Stimulated activated CD4-positive, alpha-beta T cell treated with anti-CD3 and anti-CD28 coated beads, Interleukin-12 subunit alpha, Interleukin-12 subunit beta, amount 100 ng/mL, for 4 hours (primary cell): ENCODE measurements at regions not wholly inside any gene's neighbourhood (a gene's known extent, or its start where the extent isn't known, plus 50 kb on each side); places are given as distances from the start of the nearest gene placed in this dataset.
"Not testable (repeated sequence)": the region's sequence is repeated elsewhere in the genome, so short reads cannot be mapped to it uniquely, and the experiment has no call there.

Experiments
- DNase-seq: peaks from one replicate; pipeline ENCODE4 v3.0.0-alpha.2; 2020

GRCh38 chr2:240243049-240243448, 102.6 kb upstream of the OTOS start:
- DNase-seq: not testable (repeated sequence)

- DNase-seq: no peak
These were observed 104.1 kb upstream of the OTOS start for GRCh38 chr2:240244543-240244942.

DNA sequence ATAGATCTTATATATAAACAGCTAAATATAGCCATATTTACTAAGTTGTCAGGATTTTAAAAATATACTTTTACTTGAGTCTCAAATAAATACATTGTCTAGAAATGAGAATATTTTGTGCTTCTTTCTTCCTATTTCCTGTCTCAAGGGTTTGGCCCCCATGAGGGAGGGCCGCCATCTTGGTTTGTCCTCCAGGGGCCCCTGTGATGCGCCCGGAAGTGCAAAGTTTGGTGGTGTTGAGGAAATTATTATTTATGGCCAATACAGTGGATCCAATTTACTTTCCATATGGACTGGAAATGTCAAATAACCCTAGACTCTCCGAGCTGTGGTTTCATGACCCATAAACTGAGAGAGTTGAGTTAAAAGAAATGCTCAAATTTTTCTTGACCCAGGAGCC, 104.7 kb upstream of the OTOS start:
- no peak for DNase-seq

GRCh38 chr2:240245706-240246105, 105.2 kb upstream of the OTOS start:
- no peak for DNase-seq

DNA sequence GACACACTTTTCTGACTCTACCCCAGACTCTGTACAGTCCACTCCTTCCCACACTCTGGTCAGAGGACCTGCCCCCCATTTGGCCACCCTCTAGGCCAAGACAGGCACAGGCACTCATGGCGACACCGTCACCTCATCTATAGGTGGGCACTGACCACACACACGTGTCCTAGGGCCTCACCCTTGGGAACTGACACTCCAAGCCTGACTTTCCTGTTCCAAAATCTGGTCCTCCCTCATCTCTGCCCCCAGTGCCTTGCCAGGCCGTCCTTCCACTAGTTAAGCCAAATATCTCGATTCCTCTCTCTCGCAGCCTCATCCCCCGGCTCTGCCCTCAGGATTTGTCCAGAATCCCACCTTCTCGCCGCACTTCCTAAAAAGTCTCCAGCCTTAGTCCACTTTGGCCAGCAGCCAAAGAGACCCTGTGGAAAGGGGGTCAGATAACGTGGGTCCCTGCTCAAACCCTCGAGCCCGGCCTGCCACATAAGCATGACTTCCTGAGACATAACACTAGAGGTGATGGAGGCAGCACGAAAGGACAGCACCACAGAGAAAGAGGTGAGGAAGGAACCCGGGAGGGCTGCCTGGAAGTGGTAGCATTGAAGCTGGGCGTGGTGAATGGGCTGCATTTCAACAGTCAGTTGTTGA, 105.8 kb upstream of the OTOS start:
- no peak for DNase-seq

DNA sequence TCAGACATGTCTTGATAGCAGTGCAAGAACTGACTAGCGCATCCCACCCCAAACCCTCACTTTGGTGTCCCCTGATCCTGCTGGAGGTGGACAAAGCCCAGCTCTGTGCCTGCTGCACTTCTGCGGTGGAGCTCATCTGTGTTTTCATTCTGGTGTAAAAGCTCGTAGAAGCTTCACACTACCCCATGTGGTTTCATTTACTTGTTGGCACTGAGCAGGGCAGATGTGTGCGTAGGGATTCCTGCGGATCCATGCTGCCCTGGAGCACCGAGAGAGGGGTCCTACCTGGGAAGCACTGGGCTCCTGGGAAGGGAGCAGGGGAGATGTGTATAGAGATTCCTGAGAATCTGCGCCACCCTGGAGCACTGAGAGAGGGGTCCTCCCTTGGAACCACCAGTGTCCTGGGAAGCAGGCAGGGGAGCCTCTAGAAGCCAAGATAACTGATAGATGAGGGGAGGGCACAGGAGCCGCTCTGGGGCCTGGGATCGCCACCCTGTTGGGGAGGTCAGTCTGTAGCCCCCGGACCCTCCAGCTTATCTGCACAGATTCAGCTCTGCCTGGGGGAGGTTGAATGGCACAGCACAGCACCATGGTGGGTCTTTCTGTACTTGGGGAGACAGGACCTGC, 106.9 kb upstream of the OTOS start:
- no peak for DNase-seq

- no peak for DNase-seq
These were observed 107.6 kb upstream of the OTOS start for GRCh38 chr2:240247868-240248720.

- no peak for DNase-seq
These were observed 108.4 kb upstream of the OTOS start for GRCh38 chr2:240248721-240249422.

DNA sequence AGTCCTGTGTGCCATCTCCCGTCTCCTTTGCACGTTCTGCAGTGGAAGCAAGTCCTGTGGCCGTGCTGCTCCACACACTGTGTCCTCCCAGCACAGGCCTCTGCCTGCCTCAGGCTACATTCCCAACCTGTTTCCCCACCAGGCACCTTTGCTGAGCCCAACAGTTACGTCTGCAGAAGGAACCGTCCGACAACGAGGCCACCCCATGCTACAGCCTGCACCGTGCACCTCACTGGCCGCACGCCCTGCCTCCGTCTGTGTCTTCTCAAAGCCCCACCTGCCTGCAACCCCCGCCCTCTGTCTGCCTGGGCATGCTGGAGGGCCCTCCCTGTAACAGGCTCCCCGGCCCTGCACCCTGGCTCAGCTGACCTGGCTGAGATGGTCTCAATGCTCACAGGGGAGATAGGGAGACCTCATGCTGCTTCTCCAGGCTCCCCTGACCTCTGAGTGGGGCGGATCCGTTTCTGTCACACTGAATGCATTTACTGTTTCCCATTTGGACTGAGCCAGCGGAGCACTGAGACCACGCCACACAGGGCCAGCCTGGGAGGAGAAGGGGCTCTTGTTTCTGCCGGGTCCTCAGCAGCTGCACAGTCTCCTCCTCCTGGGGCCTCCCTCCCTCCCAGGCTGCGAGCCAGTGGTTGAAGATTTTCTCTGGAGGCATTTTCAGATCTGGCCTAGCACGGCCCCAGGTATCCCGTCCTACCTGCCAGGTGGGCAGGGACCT, 109.1 kb upstream of the OTOS start:
- DNase-seq: no peak

GRCh38 chr2:240250150-240250984, 109.9 kb upstream of the OTOS start:
- DNase-seq: no peak

GRCh38 chr2:240250985-240251847, 110.8 kb upstream of the OTOS start:
- DNase-seq: no peak

GRCh38 chr2:240251848-240252190, 111.4 kb upstream of the OTOS start:
- DNase-seq: no peak

- no peak for DNase-seq
These were observed 111.9 kb upstream of the OTOS start for GRCh38 chr2:240252191-240252871.

- DNase-seq: no peak
These were observed 112.5 kb upstream of the OTOS start for GRCh38 chr2:240252872-240253511.

- DNase-seq: no peak
These were observed 113.2 kb upstream of the OTOS start for GRCh38 chr2:240253583-240254145.

DNA sequence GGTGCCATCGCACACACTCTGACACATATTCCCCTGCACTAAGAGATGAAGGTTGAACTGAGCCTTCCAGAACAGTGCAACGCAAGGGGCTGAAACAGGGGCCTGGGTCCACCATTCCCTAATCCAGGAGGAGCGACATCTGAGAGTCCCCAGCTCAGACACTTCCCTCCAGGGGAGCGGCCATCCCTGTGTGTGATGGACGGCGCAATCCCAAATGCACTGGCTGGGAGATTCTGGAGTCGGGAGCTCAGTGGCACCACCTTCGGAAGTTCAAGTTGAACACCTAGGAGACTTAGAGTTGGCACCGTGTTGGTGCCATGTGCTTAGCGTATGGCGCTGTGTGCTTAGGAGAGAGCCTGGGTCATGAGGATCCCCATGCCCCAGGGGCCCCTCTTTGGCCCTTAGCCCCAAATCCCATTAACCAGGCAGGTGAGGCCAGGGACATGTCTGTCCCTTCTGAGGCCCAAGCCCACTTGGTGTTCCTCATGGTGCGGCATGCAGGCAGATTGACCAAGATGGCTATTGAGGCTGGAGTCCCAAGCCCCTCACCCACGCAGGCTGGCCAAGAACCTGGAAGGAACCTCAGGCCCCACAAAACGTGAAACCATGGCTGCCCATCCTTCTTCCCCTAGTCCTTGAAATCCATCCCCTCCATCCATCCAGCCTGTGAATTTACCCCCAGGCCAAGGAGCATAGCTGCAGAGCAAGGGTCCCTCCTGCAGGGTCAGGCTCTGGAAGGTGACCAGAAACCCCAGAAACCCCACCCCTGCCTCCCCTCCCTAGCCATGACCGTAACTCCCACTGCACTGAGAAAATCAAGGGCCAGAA, 114.1 kb upstream of the OTOS start:
- DNase-seq: no peak

DNA sequence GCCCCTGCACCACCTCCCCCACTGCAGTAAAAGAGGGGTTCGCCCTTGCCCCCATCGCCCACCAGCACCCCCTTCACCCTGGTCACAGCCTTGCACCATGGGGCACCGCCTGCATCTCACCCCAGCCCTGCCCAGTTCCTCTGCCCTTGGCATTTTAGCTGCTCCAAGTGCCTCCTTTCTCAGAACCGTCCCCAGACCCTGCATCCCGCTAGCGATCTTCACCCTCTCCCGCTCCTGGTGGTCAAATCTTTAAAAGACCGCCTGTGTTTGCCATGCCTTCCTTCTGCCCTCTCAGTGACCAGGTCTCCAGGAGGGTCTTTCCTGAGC, 114.7 kb upstream of the OTOS start:
- no peak for DNase-seq
